PC-3 (cell line): ENCODE measurements at regions not wholly inside any gene's neighbourhood (a gene's known extent, or its start where the extent isn't known, plus 50 kb on each side); places are given as distances from the start of the nearest gene placed in this dataset.

Experiments used
- EZH2 ChIP-seq: fragments of 300-600 bp; sonication (generic); IDR thresholded peaks from one replicate; pipeline ENCODE4 v1.6.1; 2017; ENCODE audit warnings: antibody characterized with exemption, mild to moderate bottlenecking, low read length; ENCODE audit not compliant: unreplicated experiment
- EZH2phosphoT487 ChIP-seq: fragments of 300-600 bp; sonication (generic); IDR thresholded peaks from 2 replicates; pipeline ENCODE4 v1.6.1; 2018; ENCODE audit warnings: mild to moderate bottlenecking, antibody characterized with exemption, low read length, borderline replicate concordance
- TF ChIP-seq, protein P1 (sequence below): fragments of 300-600 bp; sonication (generic); conservative IDR thresholded peaks from 2 replicates; pipeline ENCODE4 v1.5.1; 2017; ENCODE audit warnings: antibody characterized with exemption, low read depth, mild to moderate bottlenecking, low read length

DNA sequence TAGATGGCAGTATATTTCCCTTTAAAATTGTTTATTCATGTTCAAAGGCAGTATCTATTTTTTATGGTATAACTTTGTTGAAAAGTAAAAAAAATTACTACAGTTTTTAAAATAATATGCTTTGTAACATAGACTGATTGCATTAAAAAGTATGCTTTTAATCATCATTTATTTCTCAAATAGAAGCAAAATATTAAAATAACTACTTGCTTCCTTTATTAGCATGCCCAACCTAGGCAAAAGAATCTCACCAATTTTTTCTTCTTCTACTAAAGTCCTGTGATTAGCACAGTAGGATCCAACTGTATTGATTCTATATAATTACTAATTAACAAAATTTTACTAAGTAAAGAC, 69.6 kb upstream of the NFKB1 start:
- TF ChIP-seq, protein P1, sequence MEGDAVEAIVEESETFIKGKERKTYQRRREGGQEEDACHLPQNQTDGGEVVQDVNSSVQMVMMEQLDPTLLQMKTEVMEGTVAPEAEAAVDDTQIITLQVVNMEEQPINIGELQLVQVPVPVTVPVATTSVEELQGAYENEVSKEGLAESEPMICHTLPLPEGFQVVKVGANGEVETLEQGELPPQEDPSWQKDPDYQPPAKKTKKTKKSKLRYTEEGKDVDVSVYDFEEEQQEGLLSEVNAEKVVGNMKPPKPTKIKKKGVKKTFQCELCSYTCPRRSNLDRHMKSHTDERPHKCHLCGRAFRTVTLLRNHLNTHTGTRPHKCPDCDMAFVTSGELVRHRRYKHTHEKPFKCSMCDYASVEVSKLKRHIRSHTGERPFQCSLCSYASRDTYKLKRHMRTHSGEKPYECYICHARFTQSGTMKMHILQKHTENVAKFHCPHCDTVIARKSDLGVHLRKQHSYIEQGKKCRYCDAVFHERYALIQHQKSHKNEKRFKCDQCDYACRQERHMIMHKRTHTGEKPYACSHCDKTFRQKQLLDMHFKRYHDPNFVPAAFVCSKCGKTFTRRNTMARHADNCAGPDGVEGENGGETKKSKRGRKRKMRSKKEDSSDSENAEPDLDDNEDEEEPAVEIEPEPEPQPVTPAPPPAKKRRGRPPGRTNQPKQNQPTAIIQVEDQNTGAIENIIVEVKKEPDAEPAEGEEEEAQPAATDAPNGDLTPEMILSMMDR: no peak; the same call in 1 of the 2 replicates
- TF ChIP-seq EZH2: no peak
- no peak for TF ChIP-seq EZH2phosphoT487
